ENCODE measurements at regions not wholly inside any gene's neighbourhood (a gene's known extent, or its start where the extent isn't known, plus 50 kb on each side); places are given as distances from the start of the nearest gene placed in this dataset.

- no peak for TF ChIP-seq CTCF (conservative IDR thresholded peaks at IDR 0.05; ENCODE audit: low read depth, low read length)
- no peak overlapping the region for H3K4me3 ChIP-seq (ENCODE audit: low read depth, low read length)
These were observed 529.4 kb upstream of the AMOT start for GRCh38 chrX:113370006-113370405.

DNA sequence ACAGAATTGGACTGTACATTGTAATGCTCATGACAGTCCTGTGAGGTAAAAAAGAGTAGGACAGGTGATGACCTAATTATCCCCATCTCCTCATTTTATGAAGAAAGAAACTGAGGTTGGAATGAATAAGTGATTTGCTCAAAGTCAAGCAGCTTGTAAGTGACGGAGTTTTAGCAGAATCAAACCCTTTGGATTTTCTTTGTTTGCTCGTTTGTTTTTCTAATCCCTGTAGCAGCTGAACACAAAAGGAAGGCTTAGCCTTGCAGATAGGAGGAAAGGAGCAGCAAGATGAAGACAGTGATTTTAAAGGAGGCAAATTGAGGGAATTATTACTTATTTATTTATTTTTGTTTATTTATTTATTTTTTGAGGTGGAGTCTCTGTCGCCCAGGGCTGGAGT is 528.4 kb upstream of the AMOT start:
- no peak overlapping the region for H3K4me3 ChIP-seq (ENCODE audit: low read depth, low read length)
- no peak for TF ChIP-seq CTCF (conservative IDR thresholded peaks at IDR 0.05; ENCODE audit: low read depth, low read length)
- no peak for DNase-seq (ENCODE audit: low read depth)

More at GRCh38 chrX:113370006-113370405, 529.4 kb upstream of the AMOT start:
- DNase-seq (ENCODE audit: low read depth), result no peak

GRCh38 chrX:113353134-113353533 is 512.5 kb upstream of the AMOT start:
- no peak overlapping the region for H3K4me3 ChIP-seq (ENCODE audit: low read depth, low read length)
- DNase-seq (ENCODE audit: low read depth), result no peak
- TF ChIP-seq CTCF (conservative IDR thresholded peaks at IDR 0.05; ENCODE audit: low read depth, low read length), result no peak

- no peak for DNase-seq (ENCODE audit: low read depth)
- TF ChIP-seq CTCF (conservative IDR thresholded peaks at IDR 0.05; ENCODE audit: low read depth, low read length), result no peak
- no peak overlapping the region for H3K4me3 ChIP-seq (ENCODE audit: low read depth, low read length)
These were observed 489.8 kb upstream of the AMOT start for GRCh38 chrX:113330416-113330815.

GRCh38 chrX:113315927-113316326 is 475.3 kb upstream of the AMOT start:
- DNase-seq (ENCODE audit: low read depth), result no peak
- TF ChIP-seq CTCF (conservative IDR thresholded peaks at IDR 0.05; ENCODE audit: low read depth, low read length), result no peak
- no peak overlapping the region for H3K4me3 ChIP-seq (ENCODE audit: low read depth, low read length)

DNA sequence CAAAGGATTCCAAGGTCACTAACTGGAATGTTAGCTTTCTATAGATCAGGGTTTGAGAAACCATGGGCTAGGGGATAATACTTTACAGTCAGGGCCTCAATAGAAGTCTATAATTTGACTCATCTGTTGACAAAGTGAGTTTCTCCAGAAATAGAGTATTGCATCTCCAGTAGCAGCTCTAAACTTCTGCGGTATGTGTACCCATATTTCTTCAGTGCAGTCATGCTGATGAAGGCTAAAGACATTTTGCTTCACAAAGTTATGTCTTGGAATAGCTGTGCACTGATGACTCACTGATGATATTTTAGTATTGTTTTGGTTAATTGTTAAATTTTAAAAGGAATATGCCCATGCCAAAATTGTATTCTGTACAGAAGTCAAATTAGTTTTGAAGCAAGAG is 464.9 kb upstream of the AMOT start:
- no peak for TF ChIP-seq CTCF (conservative IDR thresholded peaks at IDR 0.05; ENCODE audit: low read depth, low read length)
- H3K4me3 ChIP-seq (ENCODE audit: low read depth, low read length), result no peak overlapping the region
- DNase-seq (ENCODE audit: low read depth), result no peak

- TF ChIP-seq CTCF (conservative IDR thresholded peaks at IDR 0.05; ENCODE audit: low read depth, low read length), result no peak
- DNase-seq (ENCODE audit: low read depth), result no peak
- H3K4me3 ChIP-seq (ENCODE audit: low read depth, low read length), result no peak overlapping the region
These were observed 459.9 kb upstream of the AMOT start for GRCh38 chrX:113300580-113300979.
